A549 (cell line): ENCODE measurements at regions not wholly inside any gene's neighbourhood (a gene's known extent, or its start where the extent isn't known, plus 50 kb on each side); places are given as distances from the start of the nearest gene placed in this dataset.

Source experiments
- ATAC-seq, 2 experiments: fragments of 200-7000 bp in 1 of 2; fragments of >200 bp in 1 of 2; cut with Nextera tagmentation in 1 of 2; cut with Tn5 transposase in 1 of 2; 3 replicates each; pipeline versions ENCODE4 v1.8.0 to v1.9.1; 2018 to 2020; ENCODE audit warnings: mild to moderate bottlenecking in 1 of 2, moderate library complexity in 1 of 2
- CTCF ChIA-PET: fragments of 300-600 bp; sonication (Branson Sonifier 250); formaldehyde crosslinking; extraction: SDS; loops from one replicate; lab custom pipeline; 2021; ENCODE audit warnings: antibody characterized with exemption, inconsistent platforms; lab: Yijun Ruan, JAX
- POLR2A ChIA-PET: fragments of 350-600 bp; formaldehyde crosslinking; extraction: SDS; loops from one replicate; lab custom pipeline; 2021; ENCODE audit warnings: antibody characterized with exemption, inconsistent platforms; lab: Yijun Ruan, JAX
- DNase-seq, 2 experiments: peaks; one replicate each; pipeline versions ENCODE4 v3.0.0 to v3.0.0-alpha.2; 2011 to 2016; ENCODE audit warnings: low read depth in 1 of 2, low spot score in 1 of 2
- FAIRE-seq: peaks from 2 replicates; lab custom pipeline; 2011; peaks lifted over from hg19 to GRCh38; lab: Jason Lieb, UNC
- H3K27ac ChIP-seq, 2 experiments: fragments of >200 bp; sonication (Bioruptor Twin); formaldehyde crosslinking; 3 replicates each; pipeline ENCODE4 v1.5.1; 2016 to 2017
- H3K4me1 ChIP-seq: fragments of >200 bp; sonication (Bioruptor Twin); formaldehyde crosslinking; 3 replicates; pipeline ENCODE4 v1.6.1; 2016
- H3K4me2 ChIP-seq: fragments of >200 bp; sonication (Bioruptor Twin); formaldehyde crosslinking; 3 replicates; pipeline ENCODE4 v1.6.1; 2016
- H3K4me3 ChIP-seq: fragments of >200 bp; sonication (Bioruptor Twin); formaldehyde crosslinking; 3 replicates; pipeline ENCODE4 v1.5.1; 2016
- H3K9me3 ChIP-seq: fragments of >200 bp; sonication (Bioruptor Twin); formaldehyde crosslinking; 3 replicates; pipeline ENCODE4 v1.6.1; 2016
- BCL3 ChIP-seq: fragments of >200 bp; sonication (Bioruptor Twin); formaldehyde crosslinking; IDR thresholded peaks from 3 replicates; pipeline ENCODE4 v1.6.1; 2016
- CBX2 ChIP-seq: fragments of 200-600 bp; sonication (generic); IDR thresholded peaks from 2 replicates; pipeline ENCODE4 v1.6.1; 2016; ENCODE audit warnings: low read depth, mild to moderate bottlenecking, borderline replicate concordance
- CBX8 ChIP-seq: fragments of 200-600 bp; sonication (generic); IDR thresholded peaks from 2 replicates; pipeline ENCODE4 v1.6.1; 2016
- CHD2 ChIP-seq: fragments of 150-350 bp; IDR thresholded peaks from 2 replicates; pipeline ENCODE4 v1.6.1; 2014; ENCODE audit warnings: low read length; ENCODE audit not compliant: partially characterized antibody
- CHD4 ChIP-seq: fragments of 200-600 bp; sonication (generic); IDR thresholded peaks from 2 replicates; pipeline ENCODE4 v1.6.1; 2016; ENCODE audit warnings: antibody characterized with exemption, mild to moderate bottlenecking, borderline replicate concordance
- EHF ChIP-seq: fragments of 250-450 bp; sonication (Bioruptor Pico); IDR thresholded peaks from 2 replicates; pipeline ENCODE4 v1.5.0; 2020; ENCODE audit warnings: mild to moderate bottlenecking
- EP300 ChIP-seq, 2 experiments: fragments of >200 bp; sonication (Bioruptor Twin); formaldehyde crosslinking; IDR thresholded peaks; 2 replicates in 1 of 2; 3 replicates in 1 of 2; pipeline ENCODE4 v1.6.1; 2016 to 2017
- HEYL ChIP-seq: fragments of 250-450 bp; sonication (Bioruptor Pico); IDR thresholded peaks from 2 replicates; pipeline ENCODE4 v1.8.0; 2021; ENCODE audit warnings: mild to moderate bottlenecking, moderate library complexity
- HOXA7 ChIP-seq: fragments of 250-450 bp; sonication (Bioruptor Pico); IDR thresholded peaks from 2 replicates; pipeline ENCODE4 v1.5.0; 2020; ENCODE audit warnings: mild to moderate bottlenecking, moderate library complexity
- HOXB13 ChIP-seq: fragments of 250-450 bp; sonication (Bioruptor Pico); IDR thresholded peaks from 2 replicates; pipeline ENCODE4 v1.5.0; 2020; ENCODE audit warnings: low read depth, mild to moderate bottlenecking, moderate library complexity
- JUNB ChIP-seq: fragments of >200 bp; sonication (Bioruptor Twin); formaldehyde crosslinking; IDR thresholded peaks from 2 replicates; pipeline ENCODE4 v1.6.1; 2016
- MAFK ChIP-seq: fragments of 450-650 bp; IDR thresholded peaks from 2 replicates; pipeline ENCODE4 v1.6.1; 2014; ENCODE audit not compliant: partially characterized antibody
- MAX ChIP-seq: IDR thresholded peaks from 2 replicates; pipeline ENCODE4 v1.6.1; 2012
- MAZ ChIP-seq: fragments of 150-350 bp; IDR thresholded peaks from 2 replicates; pipeline ENCODE4 v1.6.1; 2014; ENCODE audit warnings: antibody characterized with exemption, low read depth, low read length, borderline replicate concordance
- NFE2L2 ChIP-seq: fragments of 150-350 bp; conservative IDR thresholded peaks from 2 replicates; pipeline ENCODE4 v1.6.1; 2014; ENCODE audit warnings: low read length
- NPAS2 ChIP-seq: fragments of 250-450 bp; sonication (Bioruptor Pico); IDR thresholded peaks from 2 replicates; pipeline ENCODE4 v1.8.0; 2022; ENCODE audit warnings: mild to moderate bottlenecking, moderate library complexity, borderline replicate concordance
- POLR2AphosphoS2 ChIP-seq: conservative IDR thresholded peaks from 2 replicates; pipeline ENCODE4 v1.6.1; 2012; ENCODE audit warnings: low read length, improper control_type of control experiment, inconsistent platforms
- RAD21 ChIP-seq, 2 experiments: fragments of >200 bp in 1 of 2; sonication (Bioruptor Twin) in 1 of 2; formaldehyde crosslinking in 1 of 2; IDR thresholded peaks in 1 of 2; conservative IDR thresholded peaks in 1 of 2; 2 replicates in 1 of 2; 3 replicates in 1 of 2; pipeline ENCODE4 v1.6.1; 2012 to 2018; ENCODE audit warnings: inconsistent platforms in 1 of 2
- RCOR1 ChIP-seq: fragments of 150-350 bp; IDR thresholded peaks from 2 replicates; pipeline ENCODE4 v1.6.1; 2014; ENCODE audit warnings: antibody characterized with exemption, low read length, low read depth
- SMC3 ChIP-seq: fragments of >200 bp; sonication (Bioruptor Twin); formaldehyde crosslinking; IDR thresholded peaks from 3 replicates; pipeline ENCODE4 v1.6.1; 2018; ENCODE audit warnings: inconsistent platforms
- SREBF2 ChIP-seq: fragments of 450-650 bp; IDR thresholded peaks from 2 replicates; pipeline ENCODE4 v1.6.1; 2014; ENCODE audit warnings: mild to moderate bottlenecking, moderate library complexity
- ZC3H11A ChIP-seq: fragments of 450-650 bp; IDR thresholded peaks from 2 replicates; pipeline ENCODE4 v1.6.1; 2014; ENCODE audit warnings: antibody characterized with exemption, mild to moderate bottlenecking
- ZFP36 ChIP-seq: fragments of 450-650 bp; IDR thresholded peaks from 2 replicates; pipeline ENCODE4 v1.6.1; 2014; ENCODE audit warnings: borderline replicate concordance; ENCODE audit not compliant: partially characterized antibody
- ZNF302 ChIP-seq: fragments of 250-450 bp; sonication (Bioruptor Pico); IDR thresholded peaks from 2 replicates; pipeline ENCODE4 v1.9.0; 2021; ENCODE audit warnings: inconsistent platforms, mild to moderate bottlenecking, moderate library complexity
- WGBS: methylation state at CpG from one replicate; pipeline ENCODE4 v1.1.6; 2017; ENCODE audit errors: missing lambda C conversion rate; 5-methylcytosine and 5-hydroxymethylcytosine counted together
- TF ChIP-seq, protein P1 (sequence below): fragments of 250-450 bp; sonication (Bioruptor Pico); IDR thresholded peaks from 2 replicates; pipeline ENCODE4 v1.5.0; 2021; ENCODE audit warnings: mild to moderate bottlenecking, moderate library complexity, borderline replicate concordance
- TF ChIP-seq, protein P2 (sequence below): IDR thresholded peaks from 2 replicates; pipeline ENCODE4 v1.6.1; 2012; ENCODE audit warnings: low read depth, borderline replicate concordance
- TF ChIP-seq, protein P3 (sequence below): fragments of 200-600 bp; sonication (generic); IDR thresholded peaks from 2 replicates; pipeline ENCODE4 v1.6.1; 2016; ENCODE audit warnings: antibody characterized with exemption, mild to moderate bottlenecking, moderate library complexity

DNA sequence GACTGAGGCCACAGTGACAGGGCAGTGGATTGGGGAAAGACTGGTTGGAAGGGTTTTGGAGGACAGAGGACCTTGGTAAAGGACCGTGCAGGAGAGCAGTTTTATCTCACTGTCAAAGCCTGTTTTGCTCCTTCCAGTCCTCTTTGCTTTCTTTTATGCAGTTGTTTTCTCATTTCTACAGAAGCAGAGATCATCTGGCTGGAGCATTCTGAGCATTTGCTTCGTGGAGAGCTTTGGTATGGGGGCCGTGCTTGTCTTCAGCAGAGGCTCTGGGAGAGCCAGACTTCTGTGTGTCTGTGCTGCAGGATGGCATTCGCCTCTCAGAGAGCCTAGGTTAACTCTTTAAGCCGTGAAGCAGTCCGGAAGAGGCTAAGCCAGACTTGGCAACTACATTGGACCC lies 171.8 kb upstream of the TUT7 start:
- no peak overlapping the region for H3K4me3 ChIP-seq
- ATAC-seq (no peak), FAIRE-seq (no peak)
- CTCF ChIA-PET, result no interaction called here
- H3K4me2 ChIP-seq, result no peak overlapping the region
- no peaks in the 10 kb centered on the region for H3K9me3 ChIP-seq
- H3K27ac ChIP-seq, result no peak overlapping the region
- TF ChIP-seq ZC3H11A, result no peak
- TF ChIP-seq, all 56 proteins: peak for 0
- no peaks in the 10 kb centered on the region for H3K4me1 ChIP-seq
- no peak for DNase-seq
- WGBS, result under 1% methylated on average over 6 of the region's 6 CpGs
- POLR2A ChIA-PET, result no interaction called here

- Histone ChIP-seq H3K27ac (no peak overlapping the region), H3K4me1 (no peaks in the 10 kb centered on the region), H3K4me3 (no peak overlapping the region), H3K9me3 (no peaks in the 10 kb centered on the region), H3K4me2 (no peak overlapping the region)
- ChIA-PET CTCF (interaction anchor here (0.6 kb wide), 1 partner anchor 22 kb away, joined by 3 read pairs; no protein-coding TSS in a partner anchor), POLR2A (no interaction called here)
- WGBS, result 8% methylated on average over 5 of the region's 5 CpGs
- no peak for FAIRE-seq
- no peak for DNase-seq
- TF ChIP-seq, protein P1, sequence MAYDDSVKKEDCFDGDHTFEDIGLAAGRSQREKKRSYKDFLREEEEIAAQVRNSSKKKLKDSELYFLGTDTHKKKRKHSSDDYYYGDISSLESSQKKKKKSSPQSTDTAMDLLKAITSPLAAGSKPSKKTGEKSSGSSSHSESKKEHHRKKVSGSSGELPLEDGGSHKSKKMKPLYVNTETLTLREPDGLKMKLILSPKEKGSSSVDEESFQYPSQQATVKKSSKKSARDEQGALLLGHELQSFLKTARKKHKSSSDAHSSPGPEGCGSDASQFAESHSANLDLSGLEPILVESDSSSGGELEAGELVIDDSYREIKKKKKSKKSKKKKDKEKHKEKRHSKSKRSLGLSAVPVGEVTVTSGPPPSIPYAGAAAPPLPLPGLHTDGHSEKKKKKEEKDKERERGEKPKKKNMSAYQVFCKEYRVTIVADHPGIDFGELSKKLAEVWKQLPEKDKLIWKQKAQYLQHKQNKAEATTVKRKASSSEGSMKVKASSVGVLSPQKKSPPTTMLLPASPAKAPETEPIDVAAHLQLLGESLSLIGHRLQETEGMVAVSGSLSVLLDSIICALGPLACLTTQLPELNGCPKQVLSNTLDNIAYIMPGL (CRISPR knock-in tag), result no peak
- no peak for TF ChIP-seq NFE2L2
- TF ChIP-seq EP300 (IDR thresholded peaks at IDR 0.05), result no peak
- TF ChIP-seq HOXA7 (CRISPR knock-in tag), result no peak
- TF ChIP-seq, protein P2, sequence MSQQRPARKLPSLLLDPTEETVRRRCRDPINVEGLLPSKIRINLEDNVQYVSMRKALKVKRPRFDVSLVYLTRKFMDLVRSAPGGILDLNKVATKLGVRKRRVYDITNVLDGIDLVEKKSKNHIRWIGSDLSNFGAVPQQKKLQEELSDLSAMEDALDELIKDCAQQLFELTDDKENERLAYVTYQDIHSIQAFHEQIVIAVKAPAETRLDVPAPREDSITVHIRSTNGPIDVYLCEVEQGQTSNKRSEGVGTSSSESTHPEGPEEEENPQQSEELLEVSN, result no peak
- TF ChIP-seq SREBF2, result no peak
- TF ChIP-seq ZNF302, result no peak
- no peak for TF ChIP-seq RAD21 (conservative IDR thresholded peaks at IDR 0.05 in 1 of 2, IDR thresholded peaks at IDR 0.05 in 1 of 2)
- no peak for TF ChIP-seq POLR2AphosphoS2
- TF ChIP-seq MAFK, result no peak
- no peak for TF ChIP-seq CHD2
- TF ChIP-seq MAX, result no peak
- TF ChIP-seq HEYL (CRISPR knock-in tag), result no peak
- TF ChIP-seq NPAS2 (CRISPR knock-in tag), result no peak
- TF ChIP-seq HOXB13, result no peak
- ATAC-seq, result no peak
These were observed 171.0 kb upstream of the TUT7 start for GRCh38 chr9:86525182-86525581.

DNA sequence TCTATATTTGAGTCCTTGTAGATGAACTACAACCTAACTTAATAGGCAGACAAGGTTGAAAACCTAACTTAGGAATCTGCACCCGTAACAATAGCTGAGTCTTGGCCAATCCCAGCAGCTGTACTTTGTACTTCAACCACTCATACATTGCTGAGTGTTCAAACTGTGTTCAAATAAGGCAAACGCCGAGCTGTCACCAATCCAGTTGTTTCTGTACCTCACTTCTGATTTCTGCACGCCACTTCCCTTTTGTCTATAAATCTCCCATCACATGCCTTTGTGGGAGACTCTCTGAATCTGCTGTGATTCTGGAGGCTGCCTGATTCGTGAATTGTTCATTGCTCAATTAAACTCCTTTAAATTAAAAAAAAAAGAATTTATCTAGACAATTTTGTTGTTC lies 167.8 kb upstream of the TUT7 start:
- no peak for DNase-seq
- POLR2A ChIA-PET, result no interaction called here
- no peak for TF ChIP-seq CHD4
- TF ChIP-seq ZFP36, result no peak
- TF ChIP-seq, protein P2, result no peak
- no peak for TF ChIP-seq CBX8
- TF ChIP-seq RCOR1, result no peak
- TF ChIP-seq EP300 (IDR thresholded peaks at IDR 0.05), result no peak
- no peak for TF ChIP-seq JUNB
- TF ChIP-seq EHF, result no peak
- no peak for TF ChIP-seq CBX2
- no peak for TF ChIP-seq HOXA7 (CRISPR knock-in tag)
- TF ChIP-seq SMC3, result no peak
- no peak for TF ChIP-seq POLR2AphosphoS2
- TF ChIP-seq BCL3, result no peak
- no peak for TF ChIP-seq MAZ
- TF ChIP-seq, protein P3, sequence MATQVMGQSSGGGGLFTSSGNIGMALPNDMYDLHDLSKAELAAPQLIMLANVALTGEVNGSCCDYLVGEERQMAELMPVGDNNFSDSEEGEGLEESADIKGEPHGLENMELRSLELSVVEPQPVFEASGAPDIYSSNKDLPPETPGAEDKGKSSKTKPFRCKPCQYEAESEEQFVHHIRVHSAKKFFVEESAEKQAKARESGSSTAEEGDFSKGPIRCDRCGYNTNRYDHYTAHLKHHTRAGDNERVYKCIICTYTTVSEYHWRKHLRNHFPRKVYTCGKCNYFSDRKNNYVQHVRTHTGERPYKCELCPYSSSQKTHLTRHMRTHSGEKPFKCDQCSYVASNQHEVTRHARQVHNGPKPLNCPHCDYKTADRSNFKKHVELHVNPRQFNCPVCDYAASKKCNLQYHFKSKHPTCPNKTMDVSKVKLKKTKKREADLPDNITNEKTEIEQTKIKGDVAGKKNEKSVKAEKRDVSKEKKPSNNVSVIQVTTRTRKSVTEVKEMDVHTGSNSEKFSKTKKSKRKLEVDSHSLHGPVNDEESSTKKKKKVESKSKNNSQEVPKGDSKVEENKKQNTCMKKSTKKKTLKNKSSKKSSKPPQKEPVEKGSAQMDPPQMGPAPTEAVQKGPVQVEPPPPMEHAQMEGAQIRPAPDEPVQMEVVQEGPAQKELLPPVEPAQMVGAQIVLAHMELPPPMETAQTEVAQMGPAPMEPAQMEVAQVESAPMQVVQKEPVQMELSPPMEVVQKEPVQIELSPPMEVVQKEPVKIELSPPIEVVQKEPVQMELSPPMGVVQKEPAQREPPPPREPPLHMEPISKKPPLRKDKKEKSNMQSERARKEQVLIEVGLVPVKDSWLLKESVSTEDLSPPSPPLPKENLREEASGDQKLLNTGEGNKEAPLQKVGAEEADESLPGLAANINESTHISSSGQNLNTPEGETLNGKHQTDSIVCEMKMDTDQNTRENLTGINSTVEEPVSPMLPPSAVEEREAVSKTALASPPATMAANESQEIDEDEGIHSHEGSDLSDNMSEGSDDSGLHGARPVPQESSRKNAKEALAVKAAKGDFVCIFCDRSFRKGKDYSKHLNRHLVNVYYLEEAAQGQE, result no peak

More for the DNA sequence above, 167.8 kb upstream of the TUT7 start:
- H3K27ac ChIP-seq, result no peak overlapping the region
- FAIRE-seq, result no peak
- 33% methylated on average over 5 of the region's 5 CpGs for WGBS
- H3K4me1 ChIP-seq, result no peaks in the 10 kb centered on the region
- H3K4me3 ChIP-seq, result no peak overlapping the region
- ATAC-seq, result no peak
- CTCF ChIA-PET, result no interaction called here
- H3K9me3 ChIP-seq, result no peaks in the 10 kb centered on the region
- no peak overlapping the region for H3K4me2 ChIP-seq
